ENCODE measurements at regions not wholly inside any gene's neighbourhood (a gene's known extent, or its start where the extent isn't known, plus 50 kb on each side); places are given as distances from the start of the nearest gene placed in this dataset.

GRCh38 chr14:101173698-101174521, 270.4 kb upstream of the RTL1 start:
- TF ChIP-seq POLR2A (IDR thresholded peaks at IDR 0.05; ENCODE audit: low read depth, low read length), result no peak
- FAIRE-seq, result no peak
- DNase-seq (ENCODE audit: insufficient read length, low spot score), result no peak

GRCh38 chr14:101174522-101174838, 271.0 kb upstream of the RTL1 start:
- FAIRE-seq (no peak), DNase-seq (ENCODE audit: insufficient read length, low spot score) (no peak)
- no peak for TF ChIP-seq POLR2A (IDR thresholded peaks at IDR 0.05; ENCODE audit: low read depth, low read length)

GRCh38 chr14:101174980-101175606, 271.6 kb upstream of the RTL1 start:
- FAIRE-seq (no peak), DNase-seq (ENCODE audit: insufficient read length, low spot score) (no peak)
- TF ChIP-seq POLR2A (IDR thresholded peaks at IDR 0.05; ENCODE audit: low read depth, low read length), result no peak

GRCh38 chr14:101175731-101176534, 272.4 kb upstream of the RTL1 start:
- no peak for TF ChIP-seq POLR2A (IDR thresholded peaks at IDR 0.05; ENCODE audit: low read depth, low read length)
- no peak for FAIRE-seq
- DNase-seq (ENCODE audit: insufficient read length, low spot score), result no peak

- TF ChIP-seq POLR2A (IDR thresholded peaks at IDR 0.05; ENCODE audit: low read depth, low read length), result no peak
- FAIRE-seq (no peak), DNase-seq (ENCODE audit: insufficient read length, low spot score) (no peak)
Observed at GRCh38 chr14:101176535-101177205, 273.1 kb upstream of the RTL1 start.

- no peak for TF ChIP-seq POLR2A (IDR thresholded peaks at IDR 0.05; ENCODE audit: low read depth, low read length)
- FAIRE-seq (no peak), DNase-seq (ENCODE audit: insufficient read length, low spot score) (no peak)
Observed at GRCh38 chr14:101177301-101177971, 273.9 kb upstream of the RTL1 start.

- TF ChIP-seq POLR2A (IDR thresholded peaks at IDR 0.05; ENCODE audit: low read depth, low read length), result no peak
Observed at GRCh38 chr14:101178184-101179072, 274.9 kb upstream of the RTL1 start.

GRCh38 chr14:101179691-101180211, 276.2 kb upstream of the RTL1 start:
- no peak for TF ChIP-seq POLR2A (IDR thresholded peaks at IDR 0.05; ENCODE audit: low read depth, low read length)
- FAIRE-seq (no peak), DNase-seq (ENCODE audit: insufficient read length, low spot score) (no peak)

More at GRCh38 chr14:101178184-101179072, 274.9 kb upstream of the RTL1 start:
- FAIRE-seq (no peak), DNase-seq (ENCODE audit: insufficient read length, low spot score) (no peak)

- FAIRE-seq (no peak), DNase-seq (ENCODE audit: insufficient read length, low spot score) (no peak)
- no peak for TF ChIP-seq POLR2A (IDR thresholded peaks at IDR 0.05; ENCODE audit: low read depth, low read length)
Observed at GRCh38 chr14:101181446-101182313, 278.2 kb upstream of the RTL1 start.

- FAIRE-seq (no peak), DNase-seq (ENCODE audit: insufficient read length, low spot score) (no peak)
- no peak for TF ChIP-seq POLR2A (IDR thresholded peaks at IDR 0.05; ENCODE audit: low read depth, low read length)
Observed at GRCh38 chr14:101182476-101182875, 279.0 kb upstream of the RTL1 start.

GRCh38 chr14:101183376-101184103, 280.0 kb upstream of the RTL1 start:
- TF ChIP-seq POLR2A (IDR thresholded peaks at IDR 0.05; ENCODE audit: low read depth, low read length), result no peak
- DNase-seq (ENCODE audit: insufficient read length, low spot score) (no peak), FAIRE-seq (no peak)
